ENCODE measurements at regions not wholly inside any gene's neighbourhood (a gene's known extent, or its start where the extent isn't known, plus 50 kb on each side); places are given as distances from the start of the nearest gene placed in this dataset.

- in situ Hi-C loops (cut with MboI; ENCODE audit: low sequenced_read_pairs, unreplicated experiment): no loop called here
- TF ChIP-seq, protein P1, sequence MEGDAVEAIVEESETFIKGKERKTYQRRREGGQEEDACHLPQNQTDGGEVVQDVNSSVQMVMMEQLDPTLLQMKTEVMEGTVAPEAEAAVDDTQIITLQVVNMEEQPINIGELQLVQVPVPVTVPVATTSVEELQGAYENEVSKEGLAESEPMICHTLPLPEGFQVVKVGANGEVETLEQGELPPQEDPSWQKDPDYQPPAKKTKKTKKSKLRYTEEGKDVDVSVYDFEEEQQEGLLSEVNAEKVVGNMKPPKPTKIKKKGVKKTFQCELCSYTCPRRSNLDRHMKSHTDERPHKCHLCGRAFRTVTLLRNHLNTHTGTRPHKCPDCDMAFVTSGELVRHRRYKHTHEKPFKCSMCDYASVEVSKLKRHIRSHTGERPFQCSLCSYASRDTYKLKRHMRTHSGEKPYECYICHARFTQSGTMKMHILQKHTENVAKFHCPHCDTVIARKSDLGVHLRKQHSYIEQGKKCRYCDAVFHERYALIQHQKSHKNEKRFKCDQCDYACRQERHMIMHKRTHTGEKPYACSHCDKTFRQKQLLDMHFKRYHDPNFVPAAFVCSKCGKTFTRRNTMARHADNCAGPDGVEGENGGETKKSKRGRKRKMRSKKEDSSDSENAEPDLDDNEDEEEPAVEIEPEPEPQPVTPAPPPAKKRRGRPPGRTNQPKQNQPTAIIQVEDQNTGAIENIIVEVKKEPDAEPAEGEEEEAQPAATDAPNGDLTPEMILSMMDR (IDR thresholded peaks at IDR 0.05; ENCODE audit: borderline replicate concordance, control extremely low read depth, extremely low read depth, insufficient read depth, missing control alignments): no peak
- no peak for DNase-seq (ENCODE audit: low spot score)
Measured at GRCh38 chrX:121146059-121146628, 98.7 kb downstream of the GLUD2 start.

DNA sequence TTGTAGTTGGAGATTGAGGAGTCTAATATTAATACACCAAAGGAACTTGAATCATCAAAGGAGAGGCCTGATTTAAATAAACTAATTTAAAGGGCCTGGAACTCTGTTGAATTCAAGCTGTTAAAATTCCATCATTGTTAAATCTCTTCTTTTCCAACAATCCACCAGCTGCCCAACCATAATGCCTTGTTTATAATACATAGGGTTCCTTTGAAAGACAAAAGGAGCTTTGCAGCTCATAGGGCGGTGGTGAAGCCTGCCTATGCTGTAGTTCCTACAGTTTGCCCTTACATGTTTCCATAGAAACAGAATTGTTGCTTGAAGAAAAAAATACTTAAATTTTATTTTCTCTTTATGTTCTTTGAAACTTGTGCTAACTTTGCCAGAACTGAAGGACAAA, 102.8 kb downstream of the GLUD2 start:
- TF ChIP-seq, protein P1 (IDR thresholded peaks at IDR 0.05; ENCODE audit: borderline replicate concordance, control extremely low read depth, extremely low read depth, insufficient read depth, missing control alignments): no peak
- DNase-seq (ENCODE audit: low spot score): no peak
- in situ Hi-C loops (cut with MboI; ENCODE audit: low sequenced_read_pairs, unreplicated experiment): no loop called here

DNA sequence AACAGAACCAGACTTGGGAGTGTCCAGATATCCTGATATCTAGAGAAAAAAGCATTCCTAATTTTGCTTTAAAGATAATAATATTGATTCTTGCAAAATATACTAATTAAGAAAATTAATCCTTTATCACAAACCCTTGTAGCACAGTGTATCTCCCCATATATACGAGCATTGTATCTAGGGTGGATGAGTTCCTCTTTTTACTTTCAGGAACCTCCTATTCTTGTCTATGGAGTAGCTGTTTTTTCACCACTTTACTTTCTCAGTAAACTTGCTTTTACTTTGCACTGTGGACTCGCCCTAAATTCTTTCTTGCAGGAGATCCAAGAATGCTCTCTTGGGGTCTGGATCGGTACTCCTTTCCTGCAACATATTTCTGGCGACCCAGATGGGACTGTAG, 103.9 kb downstream of the GLUD2 start:
- TF ChIP-seq, protein P1 (IDR thresholded peaks at IDR 0.05; ENCODE audit: borderline replicate concordance, control extremely low read depth, extremely low read depth, insufficient read depth, missing control alignments): no peak
- no peak for DNase-seq (ENCODE audit: low spot score)
- in situ Hi-C loops (cut with MboI; ENCODE audit: low sequenced_read_pairs, unreplicated experiment): no loop called here

- TF ChIP-seq, protein P1 (IDR thresholded peaks at IDR 0.05; ENCODE audit: borderline replicate concordance, control extremely low read depth, extremely low read depth, insufficient read depth, missing control alignments): no peak
- in situ Hi-C loops (cut with MboI; ENCODE audit: low sequenced_read_pairs, unreplicated experiment): no loop called here
- no peak for DNase-seq (ENCODE audit: low spot score)
Measured at GRCh38 chrX:121154858-121155404, 107.5 kb downstream of the GLUD2 start.

DNA sequence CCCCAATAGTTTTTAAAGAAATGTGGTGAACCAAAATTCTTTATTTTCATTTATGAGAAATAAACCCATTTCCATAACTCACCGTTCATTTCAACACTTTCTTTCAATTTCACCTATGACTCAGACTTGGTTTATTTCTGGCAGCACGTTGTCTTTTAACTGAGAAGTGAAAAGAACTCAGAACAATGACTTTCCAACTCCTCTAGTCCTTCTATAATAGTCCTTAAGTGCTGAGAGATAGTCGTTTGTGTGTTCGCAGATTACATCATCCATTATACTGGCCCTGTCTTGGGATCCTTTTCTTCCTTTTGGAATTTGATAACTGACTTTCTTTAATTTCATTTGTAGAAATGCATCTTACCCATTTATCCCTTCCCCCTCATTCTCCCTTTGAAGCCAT, 113.6 kb downstream of the GLUD2 start:
- peak; percentile 22 for DNase-seq (ENCODE audit: low spot score)

DNA sequence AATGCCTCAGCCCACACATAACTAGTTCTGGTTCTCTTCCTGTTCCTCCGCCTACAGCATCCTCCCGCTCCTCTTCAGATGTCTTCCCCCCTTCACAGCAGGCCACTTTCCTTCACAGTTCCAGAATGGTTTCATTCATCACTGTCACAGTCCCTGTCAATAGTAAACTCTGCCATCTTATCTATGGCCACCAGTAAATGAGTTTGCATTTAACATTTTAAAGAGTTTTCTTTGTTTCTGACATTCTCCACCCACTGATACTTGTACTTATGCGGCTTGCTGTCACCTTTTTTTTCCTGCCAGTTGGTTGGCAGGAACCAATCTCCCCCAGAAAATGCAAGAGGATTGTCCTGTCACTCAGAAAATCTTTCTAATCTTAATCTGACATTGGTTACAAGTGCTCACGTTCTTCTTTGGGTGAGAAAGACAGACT, 114.1 kb downstream of the GLUD2 start:
- DNase-seq (ENCODE audit: low spot score): no peak

More for the DNA sequence above, 113.6 kb downstream of the GLUD2 start:
- in situ Hi-C loops (cut with MboI; ENCODE audit: low sequenced_read_pairs, unreplicated experiment): no loop called here
- TF ChIP-seq, protein P1 (IDR thresholded peaks at IDR 0.05; ENCODE audit: borderline replicate concordance, control extremely low read depth, extremely low read depth, insufficient read depth, missing control alignments): no peak

More for the DNA sequence above, 114.1 kb downstream of the GLUD2 start:
- TF ChIP-seq, protein P1 (IDR thresholded peaks at IDR 0.05; ENCODE audit: borderline replicate concordance, control extremely low read depth, extremely low read depth, insufficient read depth, missing control alignments): no peak
- in situ Hi-C loops (cut with MboI; ENCODE audit: low sequenced_read_pairs, unreplicated experiment): no loop called here
